Smooth muscle cell (in vitro differentiated cells): ENCODE measurements at regions not wholly inside any gene's neighbourhood (a gene's known extent, or its start where the extent isn't known, plus 50 kb on each side); places are given as distances from the start of the nearest gene placed in this dataset.

Source experiments
- DNase-seq: peaks from one replicate; lab custom pipeline; 2025; ENCODE audit not compliant: unreplicated experiment; lab: John Stamatoyannopoulos, UW
- H2AFZ ChIP-seq: fragments of 200-600 bp; sonication (generic); 2 replicates; pipeline ENCODE4 v1.6.0; 2016; ENCODE audit warnings: antibody characterized with exemption, low read depth, mild to moderate bottlenecking
- H3F3A ChIP-seq: fragments of 200-600 bp; sonication (generic); 2 replicates; pipeline ENCODE4 v1.6.0; 2017; ENCODE audit warnings: antibody characterized with exemption, low read depth
- H3K27ac ChIP-seq: fragments of 200-600 bp; sonication (generic); 2 replicates; pipeline ENCODE4 v1.5.1; 2016; ENCODE audit warnings: low read depth, mild to moderate bottlenecking
- H3K27me3 ChIP-seq: fragments of 200-600 bp; sonication (generic); 2 replicates; pipeline ENCODE4 v1.6.1; 2016; ENCODE audit warnings: low read depth, mild to moderate bottlenecking
- H3K36me3 ChIP-seq: fragments of 200-600 bp; sonication (generic); 2 replicates; pipeline ENCODE4 v1.5.1; 2016; ENCODE audit warnings: low read depth
- H3K4me1 ChIP-seq: fragments of 200-600 bp; sonication (generic); 2 replicates; pipeline ENCODE4 v1.5.1; 2016; ENCODE audit warnings: low read depth
- H3K4me2 ChIP-seq: fragments of 200-600 bp; sonication (generic); 2 replicates; pipeline ENCODE4 v1.6.0; 2016; ENCODE audit warnings: mild to moderate bottlenecking
- H3K4me3 ChIP-seq: fragments of 200-600 bp; sonication (generic); 2 replicates; pipeline ENCODE4 v1.5.1; 2016; ENCODE audit warnings: mild to moderate bottlenecking
- H3K79me2 ChIP-seq: fragments of 200-600 bp; sonication (generic); 2 replicates; pipeline ENCODE4 v1.6.0; 2016; ENCODE audit warnings: low read depth, mild to moderate bottlenecking
- H3K9ac ChIP-seq: fragments of 200-600 bp; sonication (generic); 2 replicates; pipeline ENCODE4 v1.6.0; 2016; ENCODE audit warnings: low read depth
- H3K9me3 ChIP-seq: fragments of 200-600 bp; sonication (generic); replicated peaks from 2 replicates; pipeline ENCODE4 v1.5.1; 2016; ENCODE audit warnings: low read depth
- H4K20me1 ChIP-seq: fragments of 200-600 bp; sonication (generic); 2 replicates; pipeline ENCODE4 v1.6.0; 2016; ENCODE audit warnings: low read depth
- CTCF ChIP-seq: fragments of 200-600 bp; sonication (generic); IDR thresholded peaks from 2 replicates; pipeline ENCODE4 v1.5.1; 2017; ENCODE audit warnings: borderline replicate concordance, mild to moderate bottlenecking, antibody characterized with exemption; ENCODE audit not compliant: insufficient read depth, poor library complexity, severe bottlenecking
- WGBS: methylation state at CpG from one replicate; pipeline ENCODE4 v1.1.7; 2016; ENCODE audit warnings: low lambda C conversion rate; 5-methylcytosine and 5-hydroxymethylcytosine counted together

GRCh38 chr5:40052808-40053207, 626.9 kb upstream of the PTGER4 start:
- H3K4me3 ChIP-seq, result no peak overlapping the region
- no peak for DNase-seq
- H3K9ac ChIP-seq, result no peak overlapping the region
- H3F3A ChIP-seq, result no peaks in the 10 kb centered on the region
- H3K36me3 ChIP-seq, result no peaks in the 10 kb centered on the region
- H3K27me3 ChIP-seq, result no peaks in the 10 kb centered on the region
- TF ChIP-seq CTCF, result no peak
- H3K79me2 ChIP-seq, result no peaks in the 10 kb centered on the region
- 83% methylated on average over 4 of the region's 4 CpGs for WGBS
- H3K4me2 ChIP-seq, result no peak overlapping the region
- H3K27ac ChIP-seq, result no peak overlapping the region
- H4K20me1 ChIP-seq, result no peaks in the 10 kb centered on the region
- no peaks in the 10 kb centered on the region for H3K4me1 ChIP-seq
- H2AFZ ChIP-seq, result no peak overlapping the region
- no peaks in the 10 kb centered on the region for H3K9me3 ChIP-seq

DNA sequence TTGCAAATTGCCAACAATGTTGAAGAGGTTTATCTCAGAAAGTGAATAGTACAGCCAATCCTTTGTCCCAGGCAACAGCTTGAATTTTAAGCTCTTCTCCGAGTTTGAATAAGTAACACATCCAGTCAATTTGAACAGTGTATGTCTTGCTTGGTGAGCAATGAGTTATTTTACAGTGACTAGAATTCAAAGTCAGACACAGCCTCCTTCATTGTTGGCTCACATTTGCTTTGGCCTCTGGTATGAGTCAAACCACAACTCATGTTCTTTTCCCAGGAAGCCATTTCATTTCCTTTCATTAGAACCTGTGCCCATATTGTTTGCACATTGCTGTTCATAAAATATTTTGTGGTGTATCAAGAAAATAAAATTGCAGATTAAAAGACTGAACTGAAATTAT, 622.0 kb upstream of the DAB2 start:
- Histone ChIP-seq H3K4me2 (no peak overlapping the region), H2AFZ (no peak overlapping the region)
- WGBS, result 80% methylated on average over 1 of the region's 1 CpG

DNA sequence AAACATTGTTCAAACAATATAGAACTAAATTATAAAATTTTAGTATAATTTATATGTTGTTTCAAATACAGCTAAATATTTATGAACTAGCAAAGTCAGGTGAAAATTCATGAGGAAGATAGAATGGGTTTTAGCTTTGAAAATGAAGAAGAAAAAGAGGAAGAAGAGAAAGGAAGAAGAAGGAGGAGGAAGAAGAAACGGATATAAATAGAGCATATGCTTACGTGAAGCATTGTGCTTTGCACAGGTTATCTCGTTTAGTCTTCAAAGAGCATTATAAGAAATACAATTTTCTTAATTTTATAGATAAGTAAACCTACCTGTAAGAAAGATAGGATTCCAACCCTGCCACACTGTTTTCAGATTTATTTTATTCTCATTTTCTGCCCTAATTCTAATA, 620.6 kb upstream of the DAB2 start:
- no peaks in the 10 kb centered on the region for H4K20me1 ChIP-seq
- no peaks in the 10 kb centered on the region for H3K27me3 ChIP-seq
- H3K4me1 ChIP-seq, result no peaks in the 10 kb centered on the region
- no peak overlapping the region for H3K4me3 ChIP-seq
- H3K36me3 ChIP-seq, result no peaks in the 10 kb centered on the region
- no peak overlapping the region for H2AFZ ChIP-seq
- WGBS, result 91% methylated on average over 3 of the region's 3 CpGs
- H3K9me3 ChIP-seq, result no peaks in the 10 kb centered on the region
- no peak for DNase-seq
- H3K27ac ChIP-seq, result no peak overlapping the region
- H3F3A ChIP-seq, result no peaks in the 10 kb centered on the region
- H3K9ac ChIP-seq, result no peak overlapping the region
- no peak for TF ChIP-seq CTCF
- no peak overlapping the region for H3K4me2 ChIP-seq
- H3K79me2 ChIP-seq, result no peaks in the 10 kb centered on the region

More for the DNA sequence above, 622.0 kb upstream of the DAB2 start:
- Histone ChIP-seq H3F3A (no peaks in the 10 kb centered on the region), H3K27me3 (no peaks in the 10 kb centered on the region), H3K4me3 (no peak overlapping the region), H3K36me3 (no peaks in the 10 kb centered on the region), H3K4me1 (no peaks in the 10 kb centered on the region), H3K79me2 (no peaks in the 10 kb centered on the region), H4K20me1 (no peaks in the 10 kb centered on the region), H3K27ac (no peak overlapping the region), H3K9me3 (no peaks in the 10 kb centered on the region), H3K9ac (no peak overlapping the region)
- no peak for TF ChIP-seq CTCF
- no peak for DNase-seq

GRCh38 chr5:40043916-40044315, 619.1 kb upstream of the DAB2 start:
- H3K4me3 ChIP-seq, result no peak overlapping the region
- H3K79me2 ChIP-seq, result no peaks in the 10 kb centered on the region
- H3K9ac ChIP-seq, result no peak overlapping the region
- no peak for DNase-seq
- 96% methylated on average over 8 of the region's 8 CpGs for WGBS
- no peaks in the 10 kb centered on the region for H3K4me1 ChIP-seq
- no peaks in the 10 kb centered on the region for H3K36me3 ChIP-seq
- H3K27ac ChIP-seq, result no peak overlapping the region
- no peaks in the 10 kb centered on the region for H3K9me3 ChIP-seq
- H3K4me2 ChIP-seq, result no peak overlapping the region
- no peak for TF ChIP-seq CTCF
- no peaks in the 10 kb centered on the region for H3F3A ChIP-seq
- H2AFZ ChIP-seq, result no peak overlapping the region
- H4K20me1 ChIP-seq, result no peaks in the 10 kb centered on the region
- no peaks in the 10 kb centered on the region for H3K27me3 ChIP-seq
